GM13977 (cell line): ENCODE measurements at regions not wholly inside any gene's neighbourhood (a gene's known extent, or its start where the extent isn't known, plus 50 kb on each side); places are given as distances from the start of the nearest gene placed in this dataset.
"Not testable (repeated sequence)": the region's sequence is repeated elsewhere in the genome, so short reads cannot be mapped to it uniquely, and the experiment has no call there.

ENCODE experiments used
- DNase-seq: peaks from one replicate; pipeline ENCODE4 v3.0.0; 2012; ENCODE audit warnings: low spot score
- in situ Hi-C: fragments of 300-500 bp; cut with MboI; formaldehyde crosslinking; loops from one replicate; pipeline ENCODE4 v1.12.0; 2022; ENCODE audit warnings: low sequenced_read_pairs, low pct_unique_long_range_greater_than_20kb, mixed read lengths, inconsistent platforms; ENCODE audit not compliant: unreplicated experiment
- TF ChIP-seq, protein P1 (sequence below): IDR thresholded peaks from 2 replicates; pipeline ENCODE4 v1.5.1; 2012; ENCODE audit warnings: mild to moderate bottlenecking, control low read depth; ENCODE audit not compliant: insufficient read depth; ENCODE audit errors: extremely low read depth, missing control alignments

DNA sequence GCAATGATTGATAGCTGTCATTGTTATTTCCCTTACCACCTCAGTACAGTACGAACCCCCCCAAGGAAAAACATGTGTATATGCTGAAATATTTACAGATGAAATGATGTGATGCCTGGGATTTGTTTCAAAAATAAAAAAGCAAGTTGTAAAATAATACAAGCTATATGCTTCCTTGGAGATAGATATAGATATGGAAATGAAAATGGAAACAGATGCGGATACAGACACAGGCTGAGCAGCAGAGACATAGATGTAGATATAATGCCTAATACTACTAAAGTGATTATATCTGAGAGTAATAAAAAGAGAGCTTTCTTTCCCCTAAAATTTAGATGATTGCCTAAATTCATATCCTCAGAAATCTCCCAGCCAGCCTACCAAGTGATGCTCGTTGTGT lies 127.5 kb upstream of the TNPO1 start:
- TF ChIP-seq, protein P1, sequence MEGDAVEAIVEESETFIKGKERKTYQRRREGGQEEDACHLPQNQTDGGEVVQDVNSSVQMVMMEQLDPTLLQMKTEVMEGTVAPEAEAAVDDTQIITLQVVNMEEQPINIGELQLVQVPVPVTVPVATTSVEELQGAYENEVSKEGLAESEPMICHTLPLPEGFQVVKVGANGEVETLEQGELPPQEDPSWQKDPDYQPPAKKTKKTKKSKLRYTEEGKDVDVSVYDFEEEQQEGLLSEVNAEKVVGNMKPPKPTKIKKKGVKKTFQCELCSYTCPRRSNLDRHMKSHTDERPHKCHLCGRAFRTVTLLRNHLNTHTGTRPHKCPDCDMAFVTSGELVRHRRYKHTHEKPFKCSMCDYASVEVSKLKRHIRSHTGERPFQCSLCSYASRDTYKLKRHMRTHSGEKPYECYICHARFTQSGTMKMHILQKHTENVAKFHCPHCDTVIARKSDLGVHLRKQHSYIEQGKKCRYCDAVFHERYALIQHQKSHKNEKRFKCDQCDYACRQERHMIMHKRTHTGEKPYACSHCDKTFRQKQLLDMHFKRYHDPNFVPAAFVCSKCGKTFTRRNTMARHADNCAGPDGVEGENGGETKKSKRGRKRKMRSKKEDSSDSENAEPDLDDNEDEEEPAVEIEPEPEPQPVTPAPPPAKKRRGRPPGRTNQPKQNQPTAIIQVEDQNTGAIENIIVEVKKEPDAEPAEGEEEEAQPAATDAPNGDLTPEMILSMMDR, result no peak
- DNase-seq, result no peak
- in situ Hi-C loops, result no loop called here

DNA sequence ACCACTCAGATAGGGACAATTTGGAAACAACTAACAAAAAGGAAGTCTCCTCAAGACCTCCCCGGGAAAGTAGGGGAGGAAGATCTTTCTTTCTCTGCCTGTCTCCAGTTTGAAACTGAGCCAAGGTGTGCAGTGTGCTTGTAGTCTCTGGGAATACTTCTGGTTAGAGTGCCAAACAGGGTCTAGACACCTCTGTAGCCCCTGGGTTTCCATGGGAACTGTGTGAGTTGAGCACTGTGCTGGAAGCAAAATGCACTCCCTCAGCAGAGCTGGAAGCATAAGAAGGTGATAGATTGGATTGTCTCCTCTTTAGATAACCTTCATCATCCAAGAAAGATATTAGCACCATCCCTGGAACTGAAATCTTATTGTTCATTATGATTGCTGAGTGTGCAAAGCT lies 129.2 kb upstream of the TNPO1 start:
- in situ Hi-C loops, result no loop called here
- TF ChIP-seq, protein P1, result no peak
- DNase-seq, result no peak

DNA sequence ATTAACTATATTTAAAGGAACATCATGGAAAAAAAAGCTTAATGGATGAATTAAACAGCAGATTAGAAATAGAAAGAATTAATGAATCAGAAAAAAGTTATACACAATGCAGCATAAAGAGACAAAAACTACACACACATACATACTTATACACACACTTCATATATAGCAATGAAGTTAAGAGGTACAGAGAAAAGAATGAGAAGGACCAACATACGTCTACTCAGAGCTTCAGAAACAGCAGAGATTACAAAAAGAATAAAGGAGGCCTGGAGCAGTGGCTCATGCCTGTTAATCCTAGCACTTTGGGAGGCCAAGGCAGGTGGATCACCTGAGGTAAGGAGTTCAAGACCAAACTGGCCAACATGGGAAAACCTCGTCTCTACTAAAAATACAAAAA lies 133.9 kb upstream of the TNPO1 start:
- in situ Hi-C loops, result no loop called here
- TF ChIP-seq, protein P1, result no peak
- no peak for DNase-seq

DNA sequence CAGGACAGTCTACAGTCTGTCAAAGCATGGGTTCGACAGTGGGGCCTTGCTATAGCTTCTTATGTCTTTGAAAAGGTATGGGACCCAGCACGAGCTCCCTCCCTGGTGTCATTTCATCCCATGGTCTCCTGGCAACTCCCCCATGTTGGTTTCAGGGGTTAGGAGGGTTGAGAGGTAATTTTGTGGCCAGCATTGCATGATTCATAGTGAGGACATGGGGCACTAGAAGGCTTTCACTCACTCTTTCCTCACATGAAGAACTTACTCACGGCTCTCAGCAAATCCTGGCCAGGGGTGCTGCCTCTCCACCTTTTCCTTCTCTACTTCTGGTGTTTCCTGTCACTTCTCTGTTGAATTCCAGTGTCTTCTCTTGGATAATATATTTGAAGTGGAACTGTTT lies 134.7 kb upstream of the TNPO1 start:
- no peak for DNase-seq
- in situ Hi-C loops, result no loop called here
- TF ChIP-seq, protein P1, result no peak

DNA sequence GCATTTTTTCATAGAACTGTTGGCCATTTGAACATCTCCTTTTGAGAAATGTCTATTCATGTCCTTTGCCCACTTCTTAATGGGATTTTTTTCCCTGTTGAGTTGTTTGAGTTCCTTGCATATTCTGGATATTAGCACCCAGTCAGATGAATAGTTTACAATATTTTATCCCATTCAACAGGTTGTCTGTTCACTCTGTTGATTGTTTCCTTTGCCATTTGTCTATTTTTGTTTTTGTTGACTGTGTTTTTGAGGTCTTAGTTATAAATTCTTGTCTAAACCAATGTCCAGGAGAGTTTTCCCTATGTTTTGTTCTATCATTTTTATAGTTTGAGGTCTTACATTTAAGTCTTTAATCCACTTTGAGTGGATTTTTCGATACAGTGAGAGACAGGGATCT lies 139.0 kb upstream of the TNPO1 start:
- no peak for DNase-seq
- TF ChIP-seq, protein P1, result no peak
- in situ Hi-C loops, result no loop called here

DNA sequence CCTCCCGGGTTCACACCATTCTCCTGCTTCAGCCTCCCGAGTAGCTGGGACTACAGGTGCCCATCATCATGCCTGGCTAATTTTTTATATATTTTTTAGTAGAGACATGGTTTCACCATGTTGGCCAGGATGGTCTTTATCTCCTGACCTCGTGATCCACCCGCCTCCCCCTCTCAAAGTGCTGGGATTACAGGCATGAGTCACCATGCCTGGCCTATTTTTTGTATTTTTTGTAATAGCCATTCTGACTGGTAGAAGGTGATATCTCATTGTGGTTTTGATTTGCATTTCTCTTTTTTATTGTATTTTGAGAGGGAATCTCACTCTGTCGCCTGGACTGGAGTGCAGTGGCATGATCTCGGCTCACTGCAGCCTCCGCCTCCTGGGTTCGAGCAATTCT lies 139.6 kb upstream of the TNPO1 start:
- in situ Hi-C loops, DNase-seq: not testable (repeated sequence)

DNA sequence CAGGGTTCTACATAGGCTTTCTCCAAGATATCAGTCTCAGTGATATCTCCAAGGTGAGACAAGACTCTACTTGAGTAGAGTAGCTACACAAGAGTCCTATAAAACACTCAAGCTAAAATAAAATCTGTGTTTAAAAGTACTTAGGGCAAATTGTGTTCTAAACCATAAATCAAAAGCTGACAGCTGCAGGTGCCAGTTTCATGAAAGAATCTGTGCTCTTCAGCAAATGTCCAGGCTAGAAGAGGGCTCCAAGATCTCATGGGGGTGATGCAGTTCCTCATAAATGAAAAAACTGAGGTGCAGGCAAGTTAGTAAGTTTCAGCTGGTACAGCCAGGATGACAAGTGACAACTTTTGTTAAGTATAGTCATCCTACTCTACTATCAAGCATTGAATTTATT lies 142.8 kb upstream of the TNPO1 start:
- in situ Hi-C loops, result no loop called here

More for the DNA sequence above, 142.8 kb upstream of the TNPO1 start:
- TF ChIP-seq, protein P1, result no peak
- no peak for DNase-seq
